ENCODE measurements at regions not wholly inside any gene's neighbourhood (a gene's known extent, or its start where the extent isn't known, plus 50 kb on each side); places are given as distances from the start of the nearest gene placed in this dataset.
A peak's percentile ranks its signal among the peaks of the same experiment; 100 is the strongest.

GRCh38 chr3:22582266-22582665, 620.9 kb upstream of the UBE2E2 start:
- TF ChIP-seq ARNTL (CRISPR knock-in tag; IDR thresholded peaks at IDR 0.05; ENCODE audit: borderline replicate concordance, low read depth): no peak
- TF ChIP-seq PATZ1 (CRISPR knock-in tag; IDR thresholded peaks at IDR 0.05; ENCODE audit: borderline replicate concordance): no peak
- TF ChIP-seq ZC3H10 (CRISPR knock-in tag; IDR thresholded peaks at IDR 0.05): peak; percentile 39; the same call in 1 of the 2 replicates
- TF ChIP-seq ZFP30 (CRISPR knock-in tag; IDR thresholded peaks at IDR 0.05): no peak
- TF ChIP-seq TOX (CRISPR knock-in tag; IDR thresholded peaks at IDR 0.05; ENCODE audit: borderline replicate concordance): no peak
- TF ChIP-seq GLIS3 (CRISPR knock-in tag; IDR thresholded peaks at IDR 0.05): no peak
- no peak for TF ChIP-seq ZNF70 (CRISPR knock-in tag; IDR thresholded peaks at IDR 0.05)
- TF ChIP-seq TCF4 (CRISPR knock-in tag; IDR thresholded peaks at IDR 0.05; ENCODE audit: borderline replicate concordance): no peak
- no peak for TF ChIP-seq ISL1 (CRISPR knock-in tag; IDR thresholded peaks at IDR 0.05)

All from SK-N-SH treated with all-trans-retinoic acid at 6 μM for 48 hours (cell line).